Ishikawa (cell line): ENCODE measurements at regions not wholly inside any gene's neighbourhood (a gene's known extent, or its start where the extent isn't known, plus 50 kb on each side); places are given as distances from the start of the nearest gene placed in this dataset.

ENCODE experiments used
- CEBPB ChIP-seq: IDR thresholded peaks from 2 replicates; pipeline ENCODE4 v1.6.1; 2012
- CREB1 ChIP-seq: IDR thresholded peaks from 2 replicates; pipeline ENCODE4 v1.6.1; 2012; ENCODE audit warnings: low read depth
- EGR1 ChIP-seq: IDR thresholded peaks from 2 replicates; pipeline ENCODE4 v1.6.1; 2012
- EP300 ChIP-seq: IDR thresholded peaks from 2 replicates; pipeline ENCODE4 v1.6.1; 2012; ENCODE audit warnings: borderline replicate concordance
- FOXM1 ChIP-seq: IDR thresholded peaks from 2 replicates; pipeline ENCODE4 v1.6.1; 2012; ENCODE audit warnings: low read depth, borderline replicate concordance
- MAX ChIP-seq: IDR thresholded peaks from 2 replicates; pipeline ENCODE4 v1.6.1; 2012
- NFIC ChIP-seq: IDR thresholded peaks from 2 replicates; pipeline ENCODE4 v1.6.1; 2012
- RAD21 ChIP-seq: IDR thresholded peaks from 2 replicates; pipeline ENCODE4 v1.6.1; 2012; ENCODE audit warnings: low read depth
- TAF1 ChIP-seq: IDR thresholded peaks from 2 replicates; pipeline ENCODE4 v1.6.1; 2012; ENCODE audit warnings: low read depth, mild to moderate bottlenecking
- TEAD4 ChIP-seq: IDR thresholded peaks from 2 replicates; pipeline ENCODE4 v1.6.1; 2012
- USF1 ChIP-seq: IDR thresholded peaks from 2 replicates; pipeline ENCODE4 v1.6.1; 2012
- YY1 ChIP-seq: IDR thresholded peaks from 2 replicates; pipeline ENCODE4 v1.6.1; 2012; ENCODE audit warnings: low read depth
- ZBTB7A ChIP-seq: IDR thresholded peaks from 2 replicates; pipeline ENCODE4 v1.6.1; 2012; ENCODE audit warnings: low read depth
- TF ChIP-seq, protein P1 (sequence below): IDR thresholded peaks from 2 replicates; pipeline ENCODE4 v1.6.1; 2012; ENCODE audit warnings: low read depth, mild to moderate bottlenecking

DNA sequence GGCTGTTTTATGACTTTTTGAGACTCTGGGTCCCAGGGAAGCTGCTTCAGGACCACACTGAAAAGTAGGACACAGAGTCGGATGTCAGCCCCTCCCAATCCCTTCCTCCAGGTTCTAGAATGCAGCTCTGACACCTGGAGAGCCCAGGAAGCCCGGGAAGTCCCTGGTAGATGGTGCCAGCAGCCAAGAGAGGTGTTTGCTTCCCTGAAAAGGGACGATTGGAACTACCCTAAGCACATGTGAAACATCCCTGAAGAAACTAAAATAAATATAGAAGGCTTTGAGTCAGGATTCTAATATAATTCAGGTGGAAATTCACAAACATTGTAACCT is 163.2 kb upstream of the CYRIA start:
- TF ChIP-seq, protein P1, sequence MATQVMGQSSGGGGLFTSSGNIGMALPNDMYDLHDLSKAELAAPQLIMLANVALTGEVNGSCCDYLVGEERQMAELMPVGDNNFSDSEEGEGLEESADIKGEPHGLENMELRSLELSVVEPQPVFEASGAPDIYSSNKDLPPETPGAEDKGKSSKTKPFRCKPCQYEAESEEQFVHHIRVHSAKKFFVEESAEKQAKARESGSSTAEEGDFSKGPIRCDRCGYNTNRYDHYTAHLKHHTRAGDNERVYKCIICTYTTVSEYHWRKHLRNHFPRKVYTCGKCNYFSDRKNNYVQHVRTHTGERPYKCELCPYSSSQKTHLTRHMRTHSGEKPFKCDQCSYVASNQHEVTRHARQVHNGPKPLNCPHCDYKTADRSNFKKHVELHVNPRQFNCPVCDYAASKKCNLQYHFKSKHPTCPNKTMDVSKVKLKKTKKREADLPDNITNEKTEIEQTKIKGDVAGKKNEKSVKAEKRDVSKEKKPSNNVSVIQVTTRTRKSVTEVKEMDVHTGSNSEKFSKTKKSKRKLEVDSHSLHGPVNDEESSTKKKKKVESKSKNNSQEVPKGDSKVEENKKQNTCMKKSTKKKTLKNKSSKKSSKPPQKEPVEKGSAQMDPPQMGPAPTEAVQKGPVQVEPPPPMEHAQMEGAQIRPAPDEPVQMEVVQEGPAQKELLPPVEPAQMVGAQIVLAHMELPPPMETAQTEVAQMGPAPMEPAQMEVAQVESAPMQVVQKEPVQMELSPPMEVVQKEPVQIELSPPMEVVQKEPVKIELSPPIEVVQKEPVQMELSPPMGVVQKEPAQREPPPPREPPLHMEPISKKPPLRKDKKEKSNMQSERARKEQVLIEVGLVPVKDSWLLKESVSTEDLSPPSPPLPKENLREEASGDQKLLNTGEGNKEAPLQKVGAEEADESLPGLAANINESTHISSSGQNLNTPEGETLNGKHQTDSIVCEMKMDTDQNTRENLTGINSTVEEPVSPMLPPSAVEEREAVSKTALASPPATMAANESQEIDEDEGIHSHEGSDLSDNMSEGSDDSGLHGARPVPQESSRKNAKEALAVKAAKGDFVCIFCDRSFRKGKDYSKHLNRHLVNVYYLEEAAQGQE, result no peak
- TF ChIP-seq YY1 (no peak), NFIC (no peak), MAX (no peak), TAF1 (no peak), USF1 (no peak), EP300 (no peak), CEBPB (no peak), TEAD4 (no peak), FOXM1 (no peak), CREB1 (no peak), EGR1 (no peak), RAD21 (no peak), ZBTB7A (no peak)
